Fibroblast of lung (primary cell): ENCODE measurements at regions not wholly inside any gene's neighbourhood (a gene's known extent, or its start where the extent isn't known, plus 50 kb on each side); places are given as distances from the start of the nearest gene placed in this dataset.

Source experiments
- EZH2 ChIP-seq: IDR thresholded peaks from 2 replicates; pipeline ENCODE4 v1.5.1; 2012; ENCODE audit warnings: low read length, control low read depth, mild to moderate bottlenecking; ENCODE audit errors: missing control alignments
- TF ChIP-seq, protein P1 (sequence below), 2 donors: IDR thresholded peaks in 1 of 2; conservative IDR thresholded peaks in 1 of 2; 1 replicate in 1 of 2; 2 replicates in 1 of 2; pipeline ENCODE4 v1.5.1; 2011 to 2012; ENCODE audit warnings: low read length in 2 of 2, control low read depth in 1 of 2, inconsistent platforms in 1 of 2, low read depth in 1 of 2, mild to moderate bottlenecking in 1 of 2

DNA sequence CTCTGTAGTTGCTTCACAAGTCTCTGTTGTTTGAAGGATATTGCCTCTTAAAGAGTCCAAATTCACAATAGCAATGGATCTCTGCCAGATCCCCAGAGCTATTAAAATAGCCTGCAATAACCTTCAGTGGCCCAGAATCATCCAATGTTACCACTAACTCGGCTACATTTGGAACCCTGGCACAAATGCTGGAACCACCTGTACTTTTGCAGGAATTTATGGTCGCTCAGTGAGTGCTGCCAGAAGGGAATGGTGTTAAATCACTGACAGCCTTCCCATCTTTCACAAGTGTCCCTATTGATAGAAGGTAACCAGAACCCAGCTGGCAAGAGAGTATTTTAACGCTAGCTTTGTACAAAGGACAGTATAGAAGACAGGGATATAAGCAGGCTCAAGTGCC, 298.8 kb upstream of the PLSCR5 start:
- TF ChIP-seq, protein P1, sequence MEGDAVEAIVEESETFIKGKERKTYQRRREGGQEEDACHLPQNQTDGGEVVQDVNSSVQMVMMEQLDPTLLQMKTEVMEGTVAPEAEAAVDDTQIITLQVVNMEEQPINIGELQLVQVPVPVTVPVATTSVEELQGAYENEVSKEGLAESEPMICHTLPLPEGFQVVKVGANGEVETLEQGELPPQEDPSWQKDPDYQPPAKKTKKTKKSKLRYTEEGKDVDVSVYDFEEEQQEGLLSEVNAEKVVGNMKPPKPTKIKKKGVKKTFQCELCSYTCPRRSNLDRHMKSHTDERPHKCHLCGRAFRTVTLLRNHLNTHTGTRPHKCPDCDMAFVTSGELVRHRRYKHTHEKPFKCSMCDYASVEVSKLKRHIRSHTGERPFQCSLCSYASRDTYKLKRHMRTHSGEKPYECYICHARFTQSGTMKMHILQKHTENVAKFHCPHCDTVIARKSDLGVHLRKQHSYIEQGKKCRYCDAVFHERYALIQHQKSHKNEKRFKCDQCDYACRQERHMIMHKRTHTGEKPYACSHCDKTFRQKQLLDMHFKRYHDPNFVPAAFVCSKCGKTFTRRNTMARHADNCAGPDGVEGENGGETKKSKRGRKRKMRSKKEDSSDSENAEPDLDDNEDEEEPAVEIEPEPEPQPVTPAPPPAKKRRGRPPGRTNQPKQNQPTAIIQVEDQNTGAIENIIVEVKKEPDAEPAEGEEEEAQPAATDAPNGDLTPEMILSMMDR (conservative IDR thresholded peaks at IDR 0.05 in 1 of 2, IDR thresholded peaks at IDR 0.05 in 1 of 2; ENCODE audit: low read depth in 1 of 2, low read length in 2 of 2) = no peak
- no peak for TF ChIP-seq EZH2
